Psoas muscle (tissue), 7 donors: ENCODE measurements at regions not wholly inside any gene's neighbourhood (a gene's known extent, or its start where the extent isn't known, plus 50 kb on each side); places are given as distances from the start of the nearest gene placed in this dataset.

ENCODE experiments used
- ATAC-seq, 4 donors: fragments of 200-7000 bp; cut with Tn5 transposase; one replicate each; pipeline ENCODE4 v1.9.1; 2020; ENCODE audit warnings: moderate library complexity in 3 of 4, mild to moderate bottlenecking in 2 of 4
- DNase-seq, 2 donors: peaks; one replicate each; pipeline ENCODE4 v3.0.0-alpha.2; 2020
- H3K27ac ChIP-seq: fragments of 200-600 bp; one replicate; pipeline ENCODE4 v1.8.0; 2022
- H3K27me3 ChIP-seq, 3 donors: fragments of 200-600 bp in 1 of 3; one replicate each; pipeline versions ENCODE4 v1.6.1 to v1.8.0; 2013 to 2022; ENCODE audit warnings: low read length in 2 of 3, mild to moderate bottlenecking in 2 of 3, moderate library complexity in 1 of 3; ENCODE audit not compliant: insufficient read depth in 3 of 3
- H3K36me3 ChIP-seq, 2 donors: fragments of 200-600 bp in 1 of 2; one replicate each; pipeline versions ENCODE4 v1.6.1 to v1.8.0; 2013 to 2022; ENCODE audit warnings: low read depth in 1 of 2, mild to moderate bottlenecking in 1 of 2, moderate library complexity in 1 of 2; ENCODE audit not compliant: insufficient read depth in 1 of 2
- H3K4me1 ChIP-seq: fragments of 200-600 bp; one replicate; pipeline ENCODE4 v1.8.0; 2022
- H3K4me3 ChIP-seq: fragments of 200-600 bp; one replicate; pipeline ENCODE4 v1.8.0; 2022; ENCODE audit warnings: mild to moderate bottlenecking
- H3K9me3 ChIP-seq: fragments of 200-600 bp; one replicate; pipeline ENCODE4 v1.8.0; 2022
- WGBS, 3 donors: extraction: QIAGEN DNeasy Blood & Tissue Kit; methylation state at CpG; one replicate each; pipeline versions ENCODE4 v1.1.6 to v1.1.7; 2013; 5-methylcytosine and 5-hydroxymethylcytosine counted together
- intact Hi-C, 2 donors: fragments of 100-400 bp; cut with DNase I; formaldehyde crosslinking; loops; one replicate each; pipeline versions ENCODE4 v1.11.0 to v1.14.2; 2022
- TF ChIP-seq, protein P1 (sequence below): fragments of 200-600 bp; IDR thresholded peaks from one replicate; pipeline ENCODE4 v1.8.0; 2022; ENCODE audit warnings: antibody characterized with exemption
- donor health status: healthy with polysubstance abuse.
- donor health status: DM: no; HTN: no; CAD: no; lungs with moderate emphysema.
- donor health status: Bipolar disorder and iron deficiency.
- donor health status: healthy.
- donor health status: DM: yes; HTN: yes; CAD: no.
- donor health status: DM: no; HTN: no; CAD: no.
- donor health status: DM: yes; HTN: yes; CAD: no.

GRCh38 chr11:45079567-45079942 lies 66.9 kb upstream of the PRDM11 start:
- DNase-seq (no peak), ATAC-seq (no peak)
- Histone ChIP-seq H3K27ac (no peak overlapping the region), H3K36me3 (no peaks in the 10 kb centered on the region), H3K4me1 (no peaks in the 10 kb centered on the region), H3K27me3 (peaks cover 0 to 5% (median 0%) of the 10 kb centered on the region in 3 donors), H3K4me3 (no peak overlapping the region), H3K9me3 (no peaks in the 10 kb centered on the region)
- WGBS, 3 donors, result 93 to 100% (median 100%) methylated on average over 1 of the region's 1 CpG
- intact Hi-C loops, result no loop called here
- TF ChIP-seq, protein P1, sequence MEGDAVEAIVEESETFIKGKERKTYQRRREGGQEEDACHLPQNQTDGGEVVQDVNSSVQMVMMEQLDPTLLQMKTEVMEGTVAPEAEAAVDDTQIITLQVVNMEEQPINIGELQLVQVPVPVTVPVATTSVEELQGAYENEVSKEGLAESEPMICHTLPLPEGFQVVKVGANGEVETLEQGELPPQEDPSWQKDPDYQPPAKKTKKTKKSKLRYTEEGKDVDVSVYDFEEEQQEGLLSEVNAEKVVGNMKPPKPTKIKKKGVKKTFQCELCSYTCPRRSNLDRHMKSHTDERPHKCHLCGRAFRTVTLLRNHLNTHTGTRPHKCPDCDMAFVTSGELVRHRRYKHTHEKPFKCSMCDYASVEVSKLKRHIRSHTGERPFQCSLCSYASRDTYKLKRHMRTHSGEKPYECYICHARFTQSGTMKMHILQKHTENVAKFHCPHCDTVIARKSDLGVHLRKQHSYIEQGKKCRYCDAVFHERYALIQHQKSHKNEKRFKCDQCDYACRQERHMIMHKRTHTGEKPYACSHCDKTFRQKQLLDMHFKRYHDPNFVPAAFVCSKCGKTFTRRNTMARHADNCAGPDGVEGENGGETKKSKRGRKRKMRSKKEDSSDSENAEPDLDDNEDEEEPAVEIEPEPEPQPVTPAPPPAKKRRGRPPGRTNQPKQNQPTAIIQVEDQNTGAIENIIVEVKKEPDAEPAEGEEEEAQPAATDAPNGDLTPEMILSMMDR, result no peak

- intact Hi-C loops, result no loop called here
- Histone ChIP-seq H3K27me3 (peaks cover 0 to 5% (median 0%) of the 10 kb centered on the region in 3 donors), H3K36me3 (no peaks in the 10 kb centered on the region), H3K4me3 (no peak overlapping the region), H3K9me3 (no peaks in the 10 kb centered on the region), H3K4me1 (no peaks in the 10 kb centered on the region), H3K27ac (no peak overlapping the region)
- TF ChIP-seq, protein P1, result no peak
- DNase-seq (no peak), ATAC-seq (no peak)
- 60 to 74% (median 65%) methylated on average over 16 of the region's 16 CpGs for WGBS, 3 donors
Measured at GRCh38 chr11:45079943-45080719, 66.3 kb upstream of the PRDM11 start.

DNA sequence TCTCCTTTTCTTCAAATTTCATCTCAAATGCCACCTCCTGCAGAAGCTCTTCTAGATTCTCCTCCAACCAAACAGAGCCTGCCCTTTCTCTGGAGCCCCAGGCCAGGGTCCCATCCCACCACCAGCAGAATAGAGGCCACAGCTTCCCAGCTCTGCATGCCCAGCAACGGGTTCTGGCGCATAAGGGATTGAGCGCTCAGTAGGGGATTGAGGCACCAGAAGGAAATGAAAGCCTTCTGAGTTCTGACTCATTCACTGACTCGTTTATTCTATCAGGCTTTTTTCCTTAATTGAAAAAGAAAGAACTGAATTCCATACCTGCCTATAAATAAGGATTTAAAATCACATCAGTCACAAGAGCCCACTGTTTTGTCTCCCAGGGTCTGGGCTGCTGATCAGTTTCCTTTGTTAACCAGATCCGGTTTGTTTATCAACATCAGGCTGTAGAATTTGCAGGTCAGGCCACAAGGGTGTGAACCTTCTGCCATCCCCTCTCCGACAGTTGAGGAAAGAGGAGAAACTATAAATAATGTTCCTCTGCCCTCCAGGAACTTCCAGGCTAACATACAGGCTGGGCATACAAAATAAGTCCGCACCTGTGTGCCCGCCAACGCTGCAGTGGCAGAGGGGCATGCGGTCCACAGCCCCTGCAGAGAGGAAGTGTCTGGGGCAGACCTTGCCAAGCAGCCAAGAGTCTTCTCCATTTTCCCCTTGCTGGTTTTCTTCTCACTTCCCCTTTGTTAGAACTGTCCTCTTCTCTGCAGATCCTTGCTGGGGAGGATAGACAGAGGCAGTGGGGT lies 63.5 kb upstream of the PRDM11 start:
- DNase-seq (no peak), ATAC-seq (no peak)
- peaks cover 0 to 5% (median 0%) of the 10 kb centered on the region in 3 donors for H3K27me3 ChIP-seq
- H3K4me3 ChIP-seq, result no peak overlapping the region
- H3K9me3 ChIP-seq, result no peaks in the 10 kb centered on the region
- TF ChIP-seq, protein P1, result no peak
- no peaks in the 10 kb centered on the region for H3K36me3 ChIP-seq
- WGBS, 3 donors, result 52 to 60% (median 58%) methylated on average over 10 of the region's 10 CpGs
- no peaks in the 10 kb centered on the region for H3K4me1 ChIP-seq
- no peak overlapping the region for H3K27ac ChIP-seq
- intact Hi-C loops, result no loop called here

- Histone ChIP-seq H3K9me3 (no peaks in the 10 kb centered on the region), H3K4me3 (no peak overlapping the region), H3K27ac (no peak overlapping the region), H3K4me1 (peaks cover 4% of the 10 kb centered on the region), H3K36me3 (no peaks in the 10 kb centered on the region), H3K27me3 (peaks cover 0 to 5% (median 0%) of the 10 kb centered on the region in 3 donors)
- ATAC-seq, result no peak
- TF ChIP-seq, protein P1, result no peak
- WGBS, 3 donors, result 34 to 37% (median 36%) methylated on average over 3 of the region's 3 CpGs
- intact Hi-C loops, result no loop called here
- DNase-seq, result no peak
Measured at GRCh38 chr11:45083544-45084087, 62.8 kb upstream of the PRDM11 start.
